ENCODE measurements at regions not wholly inside any gene's neighbourhood (a gene's known extent, or its start where the extent isn't known, plus 50 kb on each side); places are given as distances from the start of the nearest gene placed in this dataset.

- Histone ChIP-seq H3K4me1 (no peaks in the 10 kb centered on the region), H3K9me3 (peaks cover 0 to 8% of the 10 kb centered on the region in 2 donors), H3K27me3 (no peaks in the 10 kb centered on the region), H3K4me3 (no peak overlapping the region), H3K27ac (no peak overlapping the region), H3K36me3 (no peaks in the 10 kb centered on the region)
- no peak for DNase-seq (ENCODE audit: low spot score in 2 of 2)
- TF ChIP-seq CTCF (IDR thresholded peaks at IDR 0.05), result no peak
- intact Hi-C loops (cut with DNase I), result no loop called here
These were observed 87.8 kb upstream of the PRDM11 start for GRCh38 chr11:45058647-45058950.

GRCh38 chr11:45060707-45061106, 85.7 kb upstream of the PRDM11 start:
- no peak for DNase-seq (ENCODE audit: low spot score in 2 of 2)
- intact Hi-C loops (cut with DNase I), result no loop called here
- Histone ChIP-seq H3K4me3 (no peak overlapping the region), H3K4me1 (no peaks in the 10 kb centered on the region), H3K27me3 (no peaks in the 10 kb centered on the region), H3K9me3 (peaks cover 0 to 13% of the 10 kb centered on the region in 2 donors), H3K36me3 (no peaks in the 10 kb centered on the region), H3K27ac (no peak overlapping the region)
- no peak for TF ChIP-seq CTCF (IDR thresholded peaks at IDR 0.05)

- intact Hi-C loops (cut with DNase I), result no loop called here
- Histone ChIP-seq H3K9me3 (peaks cover 0 to 13% of the 10 kb centered on the region in 2 donors), H3K4me1 (no peaks in the 10 kb centered on the region), H3K36me3 (no peaks in the 10 kb centered on the region), H3K4me3 (no peak overlapping the region), H3K27ac (no peak overlapping the region), H3K27me3 (no peaks in the 10 kb centered on the region)
- no peak for DNase-seq (ENCODE audit: low spot score in 2 of 2)
- no peak for TF ChIP-seq CTCF (IDR thresholded peaks at IDR 0.05)
These were observed 84.8 kb upstream of the PRDM11 start for GRCh38 chr11:45061641-45062040.

GRCh38 chr11:45062115-45062514, 84.3 kb upstream of the PRDM11 start:
- Histone ChIP-seq H3K27me3 (no peaks in the 10 kb centered on the region), H3K4me1 (no peaks in the 10 kb centered on the region), H3K36me3 (no peaks in the 10 kb centered on the region), H3K9me3 (peaks cover 0 to 13% of the 10 kb centered on the region in 2 donors), H3K27ac (no peak overlapping the region), H3K4me3 (no peak overlapping the region)
- intact Hi-C loops (cut with DNase I), result no loop called here
- no peak for TF ChIP-seq CTCF (IDR thresholded peaks at IDR 0.05)
- DNase-seq (ENCODE audit: low spot score in 2 of 2), result no peak

GRCh38 chr11:45062974-45063635, 83.3 kb upstream of the PRDM11 start:
- no peak for DNase-seq (ENCODE audit: low spot score in 2 of 2)
- Histone ChIP-seq H3K36me3 (no peaks in the 10 kb centered on the region), H3K9me3 (peaks cover 0 to 13% of the 10 kb centered on the region in 2 donors), H3K4me3 (no peak overlapping the region), H3K4me1 (no peaks in the 10 kb centered on the region), H3K27me3 (no peaks in the 10 kb centered on the region), H3K27ac (no peak overlapping the region)
- intact Hi-C loops (cut with DNase I), result no loop called here
- no peak for TF ChIP-seq CTCF (IDR thresholded peaks at IDR 0.05)

DNA sequence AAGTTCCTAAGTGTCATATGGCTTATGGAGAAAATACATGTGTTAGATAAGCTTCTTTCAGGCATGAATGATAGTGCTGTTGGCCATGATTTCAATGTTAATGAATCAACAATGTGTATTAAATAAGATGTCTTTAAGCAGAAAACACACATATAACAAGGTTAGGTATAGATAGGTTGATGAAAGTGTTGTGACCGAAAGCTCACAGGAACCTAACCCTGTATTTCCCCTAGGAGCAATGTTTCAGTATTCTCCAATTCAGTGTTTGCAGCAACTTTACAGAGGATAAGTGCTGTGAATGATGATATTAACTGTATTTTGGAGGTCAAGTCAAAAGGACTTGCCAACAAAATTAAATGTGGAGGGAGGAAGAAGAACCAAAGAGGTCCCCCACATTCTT, 82.8 kb upstream of the PRDM11 start:
- Histone ChIP-seq H3K4me3 (no peak overlapping the region), H3K27ac (no peak overlapping the region), H3K36me3 (no peaks in the 10 kb centered on the region), H3K27me3 (no peaks in the 10 kb centered on the region), H3K4me1 (no peaks in the 10 kb centered on the region), H3K9me3 (peaks cover 0 to 13% of the 10 kb centered on the region in 2 donors)
- no peak for DNase-seq (ENCODE audit: low spot score in 2 of 2)
- intact Hi-C loops (cut with DNase I), result no loop called here
- TF ChIP-seq CTCF (IDR thresholded peaks at IDR 0.05), result no peak

Measured in ascending aorta (tissue), 2 donors.